ENCODE measurements at regions not wholly inside any gene's neighbourhood (a gene's known extent, or its start where the extent isn't known, plus 50 kb on each side); places are given as distances from the start of the nearest gene placed in this dataset.
A peak's percentile ranks its signal among the peaks of the same experiment; 100 is the strongest.
"Not testable (repeated sequence)": the region's sequence is repeated elsewhere in the genome, so short reads cannot be mapped to it uniquely, and the experiment has no call there.

DNA sequence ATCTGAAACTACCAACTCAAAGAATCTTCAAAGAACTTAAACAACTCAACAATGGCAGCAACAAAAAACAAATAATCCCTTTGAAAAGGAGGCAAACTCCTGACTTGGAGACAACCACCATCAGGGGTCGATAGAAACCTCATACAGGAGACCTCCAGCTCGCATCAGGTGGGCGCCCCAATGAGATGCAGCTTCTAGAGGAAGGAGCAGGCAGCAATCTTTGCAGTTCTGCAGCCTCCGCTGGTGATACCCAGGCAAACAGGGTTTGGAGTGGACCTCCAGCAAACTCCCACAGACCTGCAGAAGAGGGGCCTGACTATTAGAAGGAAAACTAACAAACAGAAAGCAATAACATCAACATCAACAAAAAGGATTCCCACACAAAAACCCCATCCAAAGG is 93.2 kb downstream of the CYLC1 start:
- DNase-seq: peak in 2 of 10 donors; percentile 51 to 65
- intact Hi-C loops (cut with DNase I): not testable (repeated sequence)

DNA sequence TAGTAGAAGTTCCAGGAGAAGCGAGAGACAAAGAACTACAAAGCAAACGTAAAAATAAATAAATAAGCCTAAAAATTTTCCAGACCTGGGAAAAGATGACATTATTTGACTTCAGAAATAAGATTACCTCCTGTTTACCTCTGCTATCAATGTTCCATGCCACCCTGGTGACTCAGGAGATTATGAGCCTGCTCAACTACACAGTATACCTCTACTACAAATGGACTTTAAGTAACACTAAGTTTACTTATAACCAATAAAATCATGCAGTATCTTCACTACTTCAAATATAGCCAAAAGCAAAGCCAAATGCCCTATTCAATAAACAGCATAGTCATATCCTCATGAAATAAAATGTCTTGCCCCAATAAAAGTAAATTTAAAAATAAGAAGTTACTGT is 105.4 kb downstream of the CYLC1 start:
- intact Hi-C loops (cut with DNase I): no loop called here
- no peak for DNase-seq

DNA sequence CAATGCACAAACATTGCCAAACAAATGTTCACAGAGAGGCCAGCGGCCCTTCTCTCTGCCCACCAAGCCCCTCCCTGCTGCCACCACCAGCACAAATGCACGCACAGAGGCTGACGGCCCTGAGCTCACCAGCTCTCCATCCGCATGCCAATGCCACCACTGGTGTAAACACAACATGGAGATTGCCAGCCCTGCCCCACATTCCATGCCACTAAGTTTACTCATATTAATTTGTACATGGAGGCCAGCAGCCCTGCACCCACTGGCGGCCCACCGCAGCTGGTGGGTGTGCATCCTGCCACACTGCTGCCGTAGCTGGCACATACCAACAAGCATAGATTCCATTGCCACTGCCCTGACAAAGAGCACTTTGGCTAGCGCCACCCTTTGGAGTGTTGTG is 124.0 kb downstream of the CYLC1 start:
- DNase-seq: peak in 2 of 10 donors; percentile 62 to 63
- intact Hi-C loops (cut with DNase I): no loop called here

DNA sequence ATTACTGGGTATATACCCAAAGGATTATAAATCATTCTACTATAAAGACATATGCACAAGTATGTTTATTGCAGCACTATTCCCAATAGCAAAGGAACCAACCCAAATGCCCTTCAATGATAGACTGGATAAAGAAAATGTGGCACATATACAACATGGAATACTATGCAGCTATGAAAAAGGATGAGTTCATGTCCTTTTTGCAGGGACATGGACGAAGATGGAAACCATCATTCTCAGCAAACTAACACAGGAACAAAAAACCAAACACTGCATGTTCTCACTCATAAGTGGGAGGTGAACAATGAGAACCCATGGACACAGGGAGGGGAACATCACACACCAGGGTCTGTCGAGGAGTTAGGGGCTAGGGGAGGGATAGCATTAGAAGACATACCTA is 129.2 kb downstream of the CYLC1 start:
- DNase-seq; intact Hi-C loops (cut with DNase I): not testable (repeated sequence)

DNA sequence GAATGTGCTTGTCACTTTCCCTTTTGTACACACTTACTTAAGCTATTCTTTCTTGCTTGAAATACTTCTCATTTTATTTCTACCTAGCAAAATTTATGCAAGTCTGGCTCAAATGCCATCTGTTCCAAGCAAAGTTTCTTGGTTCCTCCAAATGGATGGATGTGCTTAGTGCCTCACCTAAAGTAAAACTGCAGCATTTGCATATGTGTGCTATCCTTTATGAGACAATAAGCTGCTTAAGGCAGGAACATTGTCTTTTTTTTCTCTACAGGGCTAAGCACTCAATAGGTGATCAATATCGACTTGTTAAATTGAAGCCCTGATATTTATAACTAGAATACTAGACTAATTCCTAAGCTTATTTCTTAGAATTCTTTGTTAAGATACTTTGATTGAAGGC is 136.8 kb downstream of the CYLC1 start:
- no peak for DNase-seq
- intact Hi-C loops (cut with DNase I): no loop called here

Measured in posterior cingulate gyrus (tissue), 11 donors.